Muscle layer of duodenum (tissue), 2 donors: ENCODE measurements at regions not wholly inside any gene's neighbourhood (a gene's known extent, or its start where the extent isn't known, plus 50 kb on each side); places are given as distances from the start of the nearest gene placed in this dataset.
A peak's percentile ranks its signal among the peaks of the same experiment; 100 is the strongest.

Experiments
- H3K27ac ChIP-seq: one replicate; pipeline ENCODE4 v1.7.0; 2013; ENCODE audit warnings: mild to moderate bottlenecking, low read length
- H3K27me3 ChIP-seq: one replicate; pipeline ENCODE4 v1.7.0; 2013; ENCODE audit warnings: low read depth, mild to moderate bottlenecking, control low read depth, low read length
- H3K36me3 ChIP-seq, 2 donors: one replicate each; pipeline ENCODE4 v1.7.0; 2013; ENCODE audit warnings: low read length in 2 of 2, control low read depth in 1 of 2, mild to moderate bottlenecking in 1 of 2; ENCODE audit not compliant: insufficient read depth in 2 of 2, control insufficient read depth in 1 of 2
- H3K4me1 ChIP-seq, 2 donors: one replicate each; pipeline ENCODE4 v1.7.0; 2013; ENCODE audit warnings: low read length in 2 of 2, mild to moderate bottlenecking in 2 of 2, control low read depth in 1 of 2, moderate library complexity in 1 of 2; ENCODE audit not compliant: insufficient read depth in 2 of 2, control insufficient read depth in 1 of 2
- H3K4me3 ChIP-seq, 2 donors: one replicate each; pipeline ENCODE4 v1.7.0; 2013; ENCODE audit warnings: low read length in 2 of 2, low read depth in 1 of 2, mild to moderate bottlenecking in 1 of 2
- H3K9me3 ChIP-seq, 2 donors: one replicate each; pipeline ENCODE4 v1.7.0; 2013; ENCODE audit warnings: low read length in 2 of 2, control low read depth in 1 of 2, mild to moderate bottlenecking in 1 of 2; ENCODE audit not compliant: control insufficient read depth in 1 of 2
- donor health status: healthy.

- peaks cover 7 to 19% of the 10 kb centered on the region in 2 donors for H3K9me3 ChIP-seq
- no peaks in the 10 kb centered on the region for H3K36me3 ChIP-seq
- no peak overlapping the region for H3K4me3 ChIP-seq
- H3K4me1 ChIP-seq: no peaks in the 10 kb centered on the region
- no peak overlapping the region for H3K27ac ChIP-seq
- H3K27me3 ChIP-seq: no peaks in the 10 kb centered on the region
These were observed 503.0 kb upstream of the CD180 start for GRCh38 chr5:67699560-67699959.

GRCh38 chr5:67696446-67696845, 499.8 kb upstream of the CD180 start:
- peaks cover 0 to 4% of the 10 kb centered on the region in 2 donors for H3K4me1 ChIP-seq
- H3K27me3 ChIP-seq: no peaks in the 10 kb centered on the region
- H3K36me3 ChIP-seq: no peaks in the 10 kb centered on the region
- H3K4me3 ChIP-seq: no peak overlapping the region
- H3K9me3 ChIP-seq: no peaks in the 10 kb centered on the region
- H3K27ac ChIP-seq: no peak overlapping the region

- H3K27ac ChIP-seq: no peak overlapping the region
- H3K4me1 ChIP-seq: peaks cover 0 to 4% of the 10 kb centered on the region in 2 donors
- H3K4me3 ChIP-seq: no peak overlapping the region
- no peaks in the 10 kb centered on the region for H3K27me3 ChIP-seq
- H3K9me3 ChIP-seq: no peaks in the 10 kb centered on the region
- H3K36me3 ChIP-seq: no peaks in the 10 kb centered on the region
These were observed 498.8 kb upstream of the CD180 start for GRCh38 chr5:67695369-67695768.

- H3K27ac ChIP-seq: no peak overlapping the region
These were observed 498.2 kb upstream of the CD180 start for GRCh38 chr5:67694810-67695191.

GRCh38 chr5:67693956-67694809, 497.6 kb upstream of the CD180 start:
- H3K4me1 ChIP-seq: peaks cover 0 to 4% of the 10 kb centered on the region in 2 donors
- no peaks in the 10 kb centered on the region for H3K36me3 ChIP-seq
- H3K4me3 ChIP-seq: no peak overlapping the region
- H3K27ac ChIP-seq: no peak overlapping the region
- H3K27me3 ChIP-seq: no peaks in the 10 kb centered on the region
- H3K9me3 ChIP-seq: peaks cover 0 to 3% of the 10 kb centered on the region in 2 donors

More at GRCh38 chr5:67694810-67695191, 498.2 kb upstream of the CD180 start:
- H3K4me1 ChIP-seq: peaks cover 0 to 4% of the 10 kb centered on the region in 2 donors
- H3K9me3 ChIP-seq: no peaks in the 10 kb centered on the region
- no peak overlapping the region for H3K4me3 ChIP-seq
- no peaks in the 10 kb centered on the region for H3K27me3 ChIP-seq
- no peaks in the 10 kb centered on the region for H3K36me3 ChIP-seq

GRCh38 chr5:67686746-67687145, 490.1 kb upstream of the CD180 start:
- Histone ChIP-seq H3K27me3 (no peaks in the 10 kb centered on the region), H3K4me1 (no peaks in the 10 kb centered on the region), H3K9me3 (peaks cover 0 to 3% of the 10 kb centered on the region in 2 donors), H3K27ac (no peak overlapping the region), H3K36me3 (no peaks in the 10 kb centered on the region), H3K4me3 (no peak overlapping the region)

- Histone ChIP-seq H3K36me3 (no peaks in the 10 kb centered on the region), H3K27me3 (no peaks in the 10 kb centered on the region), H3K4me3 (no peak overlapping the region), H3K4me1 (peaks cover 0 to 16% of the 10 kb centered on the region in 2 donors), H3K9me3 (no peaks in the 10 kb centered on the region), H3K27ac (no peak overlapping the region)
These were observed 485.1 kb upstream of the CD180 start for GRCh38 chr5:67681703-67682102.

- Histone ChIP-seq H3K4me1 (peaks cover 0 to 16% of the 10 kb centered on the region in 2 donors), H3K36me3 (no peaks in the 10 kb centered on the region), H3K27me3 (no peaks in the 10 kb centered on the region), H3K4me3 (no peak overlapping the region), H3K27ac (peak overlapping the region; percentile 19), H3K9me3 (no peaks in the 10 kb centered on the region)
These were observed 483.5 kb upstream of the CD180 start for GRCh38 chr5:67680099-67680498.

- no peaks in the 10 kb centered on the region for H3K9me3 ChIP-seq
- H3K27ac ChIP-seq: no peak overlapping the region
- no peaks in the 10 kb centered on the region for H3K27me3 ChIP-seq
- no peak overlapping the region for H3K4me3 ChIP-seq
- H3K4me1 ChIP-seq: peaks cover 0 to 16% of the 10 kb centered on the region in 2 donors
- H3K36me3 ChIP-seq: no peaks in the 10 kb centered on the region
These were observed 482.7 kb upstream of the CD180 start for GRCh38 chr5:67679184-67679841.

- Histone ChIP-seq H3K4me3 (no peak overlapping the region), H3K27ac (no peak overlapping the region), H3K36me3 (no peaks in the 10 kb centered on the region), H3K27me3 (no peaks in the 10 kb centered on the region), H3K4me1 (peaks cover 0 to 16% of the 10 kb centered on the region in 2 donors), H3K9me3 (no peaks in the 10 kb centered on the region)
These were observed 482.0 kb upstream of the CD180 start for GRCh38 chr5:67678594-67678993.

- H3K27me3 ChIP-seq: no peaks in the 10 kb centered on the region
- no peak overlapping the region for H3K4me3 ChIP-seq
- peaks cover 0 to 16% of the 10 kb centered on the region in 2 donors for H3K4me1 ChIP-seq
- H3K27ac ChIP-seq: no peak overlapping the region
- no peaks in the 10 kb centered on the region for H3K9me3 ChIP-seq
- H3K36me3 ChIP-seq: no peaks in the 10 kb centered on the region
These were observed 480.9 kb upstream of the CD180 start for GRCh38 chr5:67677422-67677970.
